ENCODE measurements at regions not wholly inside any gene's neighbourhood (a gene's known extent, or its start where the extent isn't known, plus 50 kb on each side); places are given as distances from the start of the nearest gene placed in this dataset.

DNA sequence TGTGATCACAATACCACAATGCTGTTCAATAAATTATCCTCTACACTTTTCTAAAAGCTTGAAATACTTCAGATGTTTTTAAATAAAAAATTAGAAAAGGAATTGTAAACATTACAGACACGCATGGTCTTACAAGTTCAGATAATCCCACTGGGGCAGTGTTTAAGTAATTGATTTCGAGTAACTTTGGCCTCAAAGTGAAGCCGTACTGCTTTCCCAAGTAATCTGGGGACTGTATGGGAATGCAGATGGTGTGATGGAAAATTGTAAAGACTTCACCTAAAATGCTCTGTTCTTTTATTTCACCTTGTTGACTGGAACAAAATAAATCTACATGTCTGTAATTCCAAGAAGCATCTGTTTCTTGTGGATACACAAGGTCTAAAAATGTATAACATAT, 401.7 kb upstream of the LYPLAL1 start:
- no peak for DNase-seq (ENCODE audit: low spot score)

DNA sequence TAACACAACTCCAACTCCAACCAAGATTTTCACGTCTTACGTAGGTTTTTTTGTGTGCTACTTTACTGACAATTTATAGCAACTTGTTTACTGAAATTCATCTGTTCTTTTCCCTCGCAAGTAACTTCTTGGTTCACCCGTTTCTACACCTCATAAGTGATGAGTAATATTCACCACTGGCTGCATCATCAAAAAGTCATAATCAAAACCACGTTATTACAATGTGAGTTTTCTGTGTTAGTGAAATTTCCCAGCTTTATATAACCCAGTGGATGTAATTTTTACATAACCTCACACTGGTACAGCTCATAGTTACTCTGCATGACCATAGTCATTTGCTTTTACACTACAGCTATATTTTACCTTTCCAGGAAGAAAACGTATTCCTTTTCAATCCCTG, 401.1 kb upstream of the LYPLAL1 start:
- DNase-seq (ENCODE audit: low spot score), result no peak

DNA sequence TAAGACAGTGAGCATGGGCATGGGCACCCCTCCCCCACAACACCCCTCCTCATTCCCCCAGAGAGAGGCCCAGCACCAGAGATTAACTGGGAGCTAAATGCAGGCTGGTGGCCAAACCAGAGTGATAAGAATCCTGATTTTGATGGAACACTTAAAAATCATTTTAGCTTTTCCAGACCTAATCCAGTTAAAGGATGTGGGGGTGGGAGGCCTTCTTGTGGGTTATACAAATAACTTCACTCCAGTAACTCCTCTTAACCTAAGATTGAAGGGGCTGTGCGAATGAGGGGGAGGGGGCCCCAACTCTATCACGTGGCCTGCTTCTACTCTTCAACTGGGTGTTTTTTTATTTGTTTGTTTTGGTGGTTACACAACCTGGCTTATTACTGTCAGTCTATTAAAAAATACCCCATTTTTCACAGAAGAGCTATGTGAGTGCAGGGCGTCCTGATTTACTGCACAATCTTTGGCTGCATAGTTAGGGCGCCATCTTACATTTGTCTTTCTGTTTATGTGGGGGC, 398.1 kb upstream of the LYPLAL1 start:
- no peak for DNase-seq (ENCODE audit: low spot score)

DNA sequence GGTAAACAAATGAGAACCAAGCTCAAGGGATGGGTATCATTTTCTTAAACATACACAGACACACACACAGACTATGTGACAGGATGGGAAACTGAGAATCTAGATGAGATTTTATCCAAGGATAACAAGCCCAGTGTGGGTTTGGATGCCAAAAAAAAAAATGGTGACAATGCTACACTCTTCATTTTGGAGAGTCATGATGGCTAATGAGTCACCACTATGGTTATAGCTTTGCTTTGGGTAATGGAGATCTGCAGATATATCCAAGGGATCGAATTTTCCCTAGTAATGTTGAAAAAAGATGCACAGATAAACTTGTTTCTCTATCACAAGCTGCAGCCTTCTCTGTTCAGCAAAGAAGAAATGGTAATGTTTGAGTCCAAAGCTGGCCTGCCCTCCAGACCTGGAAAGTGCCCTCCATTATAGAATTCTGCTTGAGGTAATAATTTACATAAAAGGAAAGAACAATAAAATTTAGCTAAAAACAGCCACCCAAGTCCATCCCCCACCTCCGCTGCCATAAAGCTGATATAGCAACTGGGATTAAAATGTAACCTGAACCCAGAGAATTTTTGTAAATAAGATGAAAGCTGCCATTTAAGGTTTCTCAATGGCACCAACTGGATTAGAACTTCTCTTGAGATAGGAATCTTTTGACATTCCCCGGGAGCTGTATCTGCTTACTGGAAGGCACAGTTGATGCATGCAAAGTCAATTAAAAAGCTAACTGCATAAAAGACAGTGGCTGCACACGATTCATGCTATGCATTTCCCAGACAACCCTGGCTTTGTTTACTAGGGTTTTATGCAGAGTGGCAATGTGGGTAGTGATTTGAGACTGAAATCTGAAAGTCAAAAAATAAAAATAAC, 395.2 kb upstream of the LYPLAL1 start:
- DNase-seq (ENCODE audit: low spot score), result no peak

DNA sequence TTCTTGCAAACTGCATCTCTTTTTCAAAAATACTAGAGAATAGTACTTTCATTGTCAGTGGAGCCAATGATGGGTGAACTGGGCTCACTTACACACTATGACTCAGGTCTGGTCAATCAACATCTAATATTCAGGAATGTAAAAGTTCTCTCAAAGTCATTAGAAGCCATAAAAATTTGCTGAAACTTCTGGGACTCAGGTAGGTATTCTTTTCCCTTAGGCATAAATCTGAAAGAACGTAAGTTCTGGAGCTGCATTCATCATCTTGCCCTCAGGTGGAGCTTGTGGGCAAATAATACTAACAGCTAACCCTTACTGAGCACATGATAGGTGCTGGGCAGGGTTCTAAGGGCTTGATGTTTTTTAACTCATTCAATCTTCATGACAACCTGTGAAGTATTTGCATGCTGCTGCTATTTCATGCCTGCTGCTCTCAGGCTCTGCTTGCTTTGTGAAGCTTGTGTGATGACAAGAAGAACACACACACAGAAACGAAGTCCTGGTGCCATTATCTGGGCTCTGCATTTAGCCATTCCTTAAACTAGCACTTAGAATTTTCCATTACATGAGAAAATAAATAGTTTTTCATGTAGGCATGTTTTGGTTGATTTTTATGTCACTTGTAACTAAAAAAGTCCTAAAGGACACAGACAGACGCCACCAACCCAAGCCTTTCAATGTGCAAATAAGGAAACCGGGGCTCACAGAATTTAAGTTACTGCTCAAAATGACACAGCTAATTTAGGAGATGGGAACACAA, 394.2 kb upstream of the LYPLAL1 start:
- no peak for DNase-seq (ENCODE audit: low spot score)

- DNase-seq (ENCODE audit: low spot score), result no peak
Measured at GRCh38 chr1:218783131-218783530, 390.5 kb upstream of the LYPLAL1 start.

- DNase-seq (ENCODE audit: low spot score), result no peak
Measured at GRCh38 chr1:218783916-218784315, 389.8 kb upstream of the LYPLAL1 start.

GRCh38 chr1:218785928-218786327, 387.8 kb upstream of the LYPLAL1 start:
- DNase-seq (ENCODE audit: low spot score), result peak; percentile 13

DNA sequence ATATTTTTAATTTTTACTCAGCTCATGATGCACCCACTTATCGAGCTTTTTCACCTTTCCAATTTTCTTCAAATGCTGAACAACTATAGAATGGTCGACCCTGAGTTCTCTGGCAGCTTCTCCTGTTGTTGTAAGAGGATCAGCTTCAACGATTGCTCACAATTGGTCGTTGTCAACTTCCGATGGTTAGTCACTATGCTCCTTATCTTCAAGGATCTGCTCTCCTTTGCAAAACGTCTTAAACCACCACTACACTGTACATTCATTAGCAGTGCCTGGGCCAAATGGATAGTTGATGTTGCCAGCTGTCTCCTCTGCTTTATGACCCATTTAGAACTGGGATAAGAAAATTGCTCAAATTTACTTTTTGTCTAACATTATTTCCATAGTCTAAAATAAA, 385.9 kb upstream of the LYPLAL1 start:
- DNase-seq (ENCODE audit: low spot score), result no peak

DNA sequence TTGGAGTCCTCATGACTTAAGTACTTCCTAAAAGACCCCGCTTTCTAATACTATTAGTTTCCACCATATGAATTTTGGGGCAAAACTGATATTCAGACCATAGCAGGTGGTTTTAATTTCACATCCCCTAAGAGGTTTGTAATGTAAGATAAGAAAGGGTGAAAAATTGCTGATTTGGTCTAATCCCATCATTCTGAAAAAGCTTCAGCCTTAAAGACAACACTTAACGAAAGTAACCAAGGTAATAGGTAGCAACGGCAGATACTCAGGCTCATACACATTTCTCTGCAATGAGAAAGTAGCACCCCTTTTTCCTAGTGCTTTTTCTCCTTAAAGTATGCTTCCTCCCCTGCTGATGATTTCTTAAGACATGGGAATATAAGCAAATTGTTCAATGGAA, 376.9 kb upstream of the LYPLAL1 start:
- DNase-seq (ENCODE audit: low spot score), result no peak

- no peak for DNase-seq (ENCODE audit: low spot score)
Measured at GRCh38 chr1:218802799-218803198, 370.9 kb upstream of the LYPLAL1 start.

GRCh38 chr1:218803351-218803997, 370.2 kb upstream of the LYPLAL1 start:
- DNase-seq (ENCODE audit: low spot score), result no peak

DNA sequence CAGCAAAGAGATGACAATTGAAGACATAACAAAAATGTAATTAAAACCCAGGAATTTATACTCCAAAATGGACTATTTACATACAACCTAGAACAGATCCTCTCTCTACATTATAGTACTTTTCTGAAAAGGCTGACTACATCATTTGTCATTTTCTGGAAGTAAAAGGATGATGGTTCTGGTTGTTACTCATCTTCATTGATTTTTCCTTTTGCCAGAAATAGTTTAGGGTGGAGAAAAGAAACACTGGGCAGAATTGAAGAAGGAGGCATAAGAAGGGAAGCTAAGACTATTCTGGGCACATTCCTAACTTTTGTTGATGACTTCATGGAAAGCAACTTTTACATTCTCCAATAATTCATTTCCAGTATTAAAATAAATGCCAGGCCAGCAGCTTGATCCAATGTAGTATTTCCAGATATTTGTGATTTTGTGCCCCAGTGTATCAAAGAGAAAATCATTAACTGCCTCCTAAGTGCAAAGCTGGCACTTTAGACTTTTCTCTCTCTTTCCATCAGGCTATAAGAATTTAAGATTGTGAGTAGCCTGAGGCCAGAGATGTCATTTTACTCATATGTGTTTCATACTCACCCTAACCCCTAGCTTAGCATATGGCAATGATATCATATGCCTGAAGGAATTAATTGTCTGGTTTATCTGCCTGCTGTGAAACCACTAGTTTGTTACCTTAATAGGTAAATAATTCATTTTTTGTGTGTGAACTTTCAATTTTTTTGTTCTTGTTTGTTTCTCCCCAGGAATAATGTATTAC, 369.5 kb upstream of the LYPLAL1 start:
- no peak for DNase-seq (ENCODE audit: low spot score)

GRCh38 chr1:218809061-218809460, 364.6 kb upstream of the LYPLAL1 start:
- DNase-seq (ENCODE audit: low spot score), result no peak

- DNase-seq (ENCODE audit: low spot score), result no peak
Measured at GRCh38 chr1:218809625-218810024, 364.1 kb upstream of the LYPLAL1 start.

GRCh38 chr1:218810306-218810705, 363.4 kb upstream of the LYPLAL1 start:
- DNase-seq (ENCODE audit: low spot score), result no peak

GRCh38 chr1:218811497-218811896, 362.2 kb upstream of the LYPLAL1 start:
- DNase-seq (ENCODE audit: low spot score), result no peak

DNA sequence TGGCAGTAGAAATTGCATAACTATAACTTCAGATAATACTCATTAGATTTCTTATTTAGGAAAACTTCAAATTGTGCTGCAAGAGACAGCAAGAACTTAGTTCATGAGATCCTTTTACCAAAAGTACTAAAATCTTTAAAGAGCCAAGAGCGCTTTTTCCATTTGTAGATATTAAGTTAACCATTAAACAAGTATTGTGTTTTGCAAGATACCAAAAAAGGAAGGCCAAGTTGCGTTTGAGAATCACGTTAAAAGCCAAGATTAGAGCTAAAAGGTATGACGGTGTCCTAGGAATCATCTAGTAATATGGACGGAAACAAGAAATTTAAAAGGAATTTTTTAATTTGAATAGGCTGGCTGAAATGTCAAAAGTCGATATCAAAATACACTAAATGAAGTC, 361.3 kb upstream of the LYPLAL1 start:
- no peak for DNase-seq (ENCODE audit: low spot score)

DNA sequence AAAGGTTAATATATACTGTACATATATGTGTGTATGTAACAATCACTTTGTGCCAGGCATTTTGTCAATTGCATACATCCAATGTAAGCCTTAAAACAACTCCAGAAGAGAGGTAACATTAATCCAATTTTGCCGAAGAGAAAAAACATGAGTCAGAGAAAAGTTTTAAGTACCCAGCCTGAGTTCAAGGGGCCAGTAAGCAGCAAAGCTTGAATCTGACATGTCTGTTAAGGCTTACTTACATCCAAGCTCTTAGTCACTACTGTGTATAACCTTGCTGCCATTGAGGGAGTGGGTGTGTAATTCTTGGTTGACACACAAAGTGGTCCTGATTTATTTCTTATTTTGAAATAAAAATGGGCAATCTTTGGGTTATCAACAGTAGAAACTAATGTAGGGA, 360.4 kb upstream of the LYPLAL1 start:
- DNase-seq (ENCODE audit: low spot score), result no peak

DNA sequence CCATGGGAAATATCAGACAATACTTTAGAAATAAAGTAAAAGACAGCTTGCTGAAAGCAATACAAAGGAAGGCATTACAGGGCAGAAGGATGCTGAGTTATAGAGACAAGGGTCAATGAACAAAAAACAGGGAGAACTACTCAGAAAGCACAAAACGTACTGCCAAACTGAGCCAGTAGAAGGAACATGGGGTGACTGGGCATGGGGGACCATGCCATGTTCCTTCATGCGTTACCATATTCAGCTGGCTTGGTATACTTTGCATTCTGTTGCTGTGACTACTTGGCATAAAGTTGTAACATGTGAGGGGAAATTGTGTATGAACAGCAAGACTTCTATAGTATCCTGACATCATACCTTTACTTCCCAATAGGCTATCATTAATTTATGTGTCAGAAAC, 358.6 kb upstream of the LYPLAL1 start:
- DNase-seq (ENCODE audit: low spot score), result no peak

DNA sequence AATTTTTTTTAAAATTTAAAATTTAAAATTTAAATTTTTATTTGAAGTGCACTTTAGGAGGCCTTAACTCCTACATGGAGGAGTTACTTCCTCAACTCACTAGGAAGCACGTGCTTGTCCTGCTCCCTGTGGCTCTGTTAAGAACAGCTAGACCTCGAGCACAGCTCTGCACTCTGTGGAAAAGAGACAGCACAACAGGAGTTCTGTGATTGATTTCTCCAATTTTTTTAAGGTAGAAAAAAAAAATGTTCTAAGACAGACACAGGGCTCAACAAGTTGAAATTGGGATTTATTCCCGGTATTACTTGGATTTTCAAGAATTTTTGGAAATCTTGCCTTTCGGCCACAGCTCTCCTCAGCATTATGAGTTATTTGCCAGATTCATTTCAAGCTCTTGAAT, 356.6 kb upstream of the LYPLAL1 start:
- no peak for DNase-seq (ENCODE audit: low spot score)
